Lower leg skin (tissue), 3 donors: ENCODE measurements at regions not wholly inside any gene's neighbourhood (a gene's known extent, or its start where the extent isn't known, plus 50 kb on each side); places are given as distances from the start of the nearest gene placed in this dataset.

ENCODE experiments used
- CTCF ChIP-seq, 3 donors: fragments of 450-650 bp; IDR thresholded peaks; one replicate each; pipeline ENCODE4 v1.5.1; 2016; ENCODE audit warnings: antibody characterized with exemption in 3 of 3, mild to moderate bottlenecking in 3 of 3, moderate library complexity in 2 of 3
- POLR2A ChIP-seq, 2 donors: fragments of 450-650 bp; IDR thresholded peaks; one replicate each; pipeline ENCODE4 v1.6.1; 2016 to 2017; ENCODE audit warnings: antibody characterized with exemption in 2 of 2, mild to moderate bottlenecking in 1 of 2, moderate library complexity in 1 of 2

GRCh38 chr20:22824077-22824476, 211.0 kb upstream of the SSTR4 start:
- TF ChIP-seq CTCF (IDR thresholded peaks at IDR 0.05): no peak
- no peak for TF ChIP-seq POLR2A (IDR thresholded peaks at IDR 0.05)
